Small intestine (tissue), 7 donors: ENCODE measurements at regions not wholly inside any gene's neighbourhood (a gene's known extent, or its start where the extent isn't known, plus 50 kb on each side); places are given as distances from the start of the nearest gene placed in this dataset.

Experiments used
- DNase-seq, 2 donors: peaks; one replicate each; pipeline versions ENCODE4 v3.0.0 to v3.0.0-alpha.2; 2013
- FAIRE-seq: peaks from 2 replicates; lab custom pipeline; 2012; peaks lifted over from hg19 to GRCh38; lab: Jason Lieb, UNC
- H3K27ac ChIP-seq, 3 donors: one replicate each; pipeline ENCODE4 v1.5.1; 2013; ENCODE audit warnings: low read length in 2 of 3, mild to moderate bottlenecking in 2 of 3, control low read depth in 1 of 3, inconsistent platforms in 1 of 3, low read depth in 1 of 3, moderate library complexity in 1 of 3
- H3K27me3 ChIP-seq, 3 donors: one replicate each; pipeline ENCODE4 v1.6.1; 2013; ENCODE audit warnings: low read length in 3 of 3, inconsistent platforms in 1 of 3; ENCODE audit not compliant: control insufficient read depth in 3 of 3, insufficient read depth in 3 of 3
- H3K36me3 ChIP-seq, 3 donors: one replicate each; pipeline ENCODE4 v1.6.1; 2013; ENCODE audit warnings: low read length in 3 of 3, inconsistent platforms in 1 of 3, low read depth in 1 of 3, mild to moderate bottlenecking in 1 of 3, moderate library complexity in 1 of 3; ENCODE audit not compliant: control insufficient read depth in 3 of 3, insufficient read depth in 2 of 3
- H3K4me1 ChIP-seq, 3 donors: one replicate each; pipeline ENCODE4 v1.6.1; 2013; ENCODE audit warnings: low read length in 2 of 3, inconsistent platforms in 1 of 3, low read depth in 1 of 3, mild to moderate bottlenecking in 1 of 3, moderate library complexity in 1 of 3; ENCODE audit not compliant: control insufficient read depth in 3 of 3, insufficient read depth in 2 of 3
- H3K4me3 ChIP-seq, 3 donors: one replicate each; pipeline ENCODE4 v1.5.1; 2013; ENCODE audit warnings: low read length in 3 of 3, control low read depth in 1 of 3, inconsistent platforms in 1 of 3, low read depth in 1 of 3, mild to moderate bottlenecking in 1 of 3, moderate library complexity in 1 of 3
- H3K9me3 ChIP-seq, 2 donors: one replicate each; pipeline ENCODE4 v1.6.1; 2013; ENCODE audit warnings: low read depth in 1 of 2, low read length in 1 of 2; ENCODE audit not compliant: control insufficient read depth in 2 of 2, insufficient read depth in 1 of 2
- WGBS, 3 donors: extraction: QIAGEN DNeasy Blood & Tissue Kit; methylation state at CpG; one replicate each; pipeline ENCODE4 v1.1.7; 2013; 5-methylcytosine and 5-hydroxymethylcytosine counted together
- donor health status: healthy with polysubstance abuse.
- donor health status: control.
- donor health status: control.
- donor health status: Bipolar disorder and iron deficiency.
- donor health status: healthy.

- 80 to 86% (median 82%) methylated on average over 3 of the region's 3 CpGs for WGBS, 3 donors
- FAIRE-seq: no peak
- H3K4me1 ChIP-seq: no peaks in the 10 kb centered on the region
- no peaks in the 10 kb centered on the region for H3K36me3 ChIP-seq
- no peak for DNase-seq
- no peaks in the 10 kb centered on the region for H3K27me3 ChIP-seq
- no peaks in the 10 kb centered on the region for H3K9me3 ChIP-seq
- no peak overlapping the region for H3K4me3 ChIP-seq
- H3K27ac ChIP-seq: no peak overlapping the region
Observed at GRCh38 chr2:155703048-155703447, 629.5 kb downstream of the NR4A2 start.

DNA sequence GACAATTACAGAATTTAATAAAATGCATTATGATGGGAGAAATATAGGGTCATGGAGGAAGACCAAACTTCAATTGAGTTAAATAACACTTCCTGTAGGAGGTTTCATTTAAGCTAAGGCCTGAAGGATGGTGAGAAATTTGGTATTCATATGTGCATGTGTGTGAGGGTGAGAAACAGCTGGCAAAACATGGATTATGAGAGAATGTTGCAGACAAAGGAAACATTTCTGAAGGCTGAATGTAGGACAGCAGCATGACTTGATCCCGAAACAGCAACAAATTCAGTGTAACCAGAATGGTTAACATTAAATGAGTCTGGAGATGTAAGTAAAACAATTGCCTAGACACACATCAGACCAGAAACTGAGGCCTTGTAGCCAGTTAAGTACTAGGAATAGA lies 630.8 kb downstream of the NR4A2 start:
- Histone ChIP-seq H3K36me3 (no peaks in the 10 kb centered on the region), H3K27me3 (no peaks in the 10 kb centered on the region), H3K9me3 (no peaks in the 10 kb centered on the region), H3K4me3 (no peak overlapping the region), H3K27ac (no peak overlapping the region), H3K4me1 (no peaks in the 10 kb centered on the region)
- FAIRE-seq: no peak
- no peak for DNase-seq
- WGBS, 3 donors: 66 to 87% (median 84%) methylated on average over 1 of the region's 1 CpG

GRCh38 chr2:155696571-155696970 lies 636.0 kb downstream of the NR4A2 start:
- Histone ChIP-seq H3K4me3 (no peak overlapping the region), H3K9me3 (no peaks in the 10 kb centered on the region), H3K27ac (no peak overlapping the region), H3K36me3 (no peaks in the 10 kb centered on the region), H3K4me1 (no peaks in the 10 kb centered on the region), H3K27me3 (no peaks in the 10 kb centered on the region)
- DNase-seq (no peak), FAIRE-seq (peak; percentile 33)
- WGBS, 3 donors: 57 to 76% (median 64%) methylated on average over 2 of the region's 2 CpGs

GRCh38 chr2:155695505-155695904 lies 637.0 kb downstream of the NR4A2 start:
- 69 to 82% (median 75%) methylated on average over 2 of the region's 2 CpGs for WGBS, 3 donors
- DNase-seq: no peak
- Histone ChIP-seq H3K27ac (no peak overlapping the region), H3K9me3 (no peaks in the 10 kb centered on the region), H3K36me3 (no peaks in the 10 kb centered on the region), H3K4me1 (no peaks in the 10 kb centered on the region), H3K27me3 (no peaks in the 10 kb centered on the region), H3K4me3 (no peak overlapping the region)
- no peak for FAIRE-seq

GRCh38 chr2:155692856-155693255 lies 639.7 kb downstream of the NR4A2 start:
- no peak overlapping the region for H3K4me3 ChIP-seq
- no peaks in the 10 kb centered on the region for H3K4me1 ChIP-seq
- no peaks in the 10 kb centered on the region for H3K9me3 ChIP-seq
- DNase-seq (no peak), FAIRE-seq (no peak)
- H3K36me3 ChIP-seq: no peaks in the 10 kb centered on the region
- H3K27ac ChIP-seq: no peak overlapping the region
- no peaks in the 10 kb centered on the region for H3K27me3 ChIP-seq

- H3K27ac ChIP-seq: no peak overlapping the region
- DNase-seq (no peak), FAIRE-seq (no peak)
- no peaks in the 10 kb centered on the region for H3K36me3 ChIP-seq
- H3K4me3 ChIP-seq: no peak overlapping the region
- no peaks in the 10 kb centered on the region for H3K27me3 ChIP-seq
- H3K9me3 ChIP-seq: no peaks in the 10 kb centered on the region
- no peaks in the 10 kb centered on the region for H3K4me1 ChIP-seq
Observed at GRCh38 chr2:155692106-155692505, 640.4 kb downstream of the NR4A2 start.

DNA sequence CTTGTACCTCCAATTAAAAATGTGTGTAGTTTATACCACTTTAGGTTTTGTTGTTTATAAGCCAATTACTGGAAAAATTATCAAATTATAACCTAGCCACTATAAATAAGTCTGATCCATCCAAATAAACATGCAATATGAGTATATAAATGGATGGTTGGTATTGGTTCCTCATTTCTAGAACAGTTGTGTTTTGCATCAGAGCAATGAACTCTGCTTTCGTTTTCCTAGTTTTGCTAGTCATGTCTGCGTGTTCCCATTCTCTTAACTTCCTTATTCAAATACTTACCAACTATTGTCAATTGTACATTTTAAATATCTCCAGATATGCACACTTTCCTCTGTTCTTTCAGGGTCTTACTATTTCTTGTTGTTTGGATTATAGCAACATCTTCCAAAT lies 641.7 kb downstream of the NR4A2 start:
- H3K27ac ChIP-seq: no peak overlapping the region
- DNase-seq: no peak
- no peaks in the 10 kb centered on the region for H3K36me3 ChIP-seq
- 62 to 69% (median 64%) methylated on average over 2 of the region's 2 CpGs for WGBS, 3 donors
- H3K9me3 ChIP-seq: no peaks in the 10 kb centered on the region
- no peaks in the 10 kb centered on the region for H3K27me3 ChIP-seq
- no peak overlapping the region for H3K4me3 ChIP-seq
- FAIRE-seq: no peak
- no peaks in the 10 kb centered on the region for H3K4me1 ChIP-seq

DNA sequence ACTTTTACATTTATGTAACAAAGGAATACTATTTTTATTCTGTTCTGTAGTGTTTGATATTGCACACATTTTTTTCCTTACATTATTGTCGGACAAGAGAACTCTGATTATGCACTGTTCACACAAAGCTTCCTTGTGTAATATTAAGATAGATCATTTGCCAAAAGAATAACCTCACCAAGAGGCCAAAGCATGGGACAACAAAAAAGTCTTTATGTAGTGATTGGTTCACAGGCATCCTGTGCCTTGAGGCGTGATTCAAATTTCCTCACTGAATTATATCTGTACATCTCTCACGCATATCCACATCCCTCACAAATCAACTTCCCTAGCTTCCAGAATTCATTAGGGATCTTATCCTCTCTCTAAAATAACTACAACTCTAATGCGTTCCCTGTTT lies 642.7 kb downstream of the NR4A2 start:
- Histone ChIP-seq H3K4me1 (no peaks in the 10 kb centered on the region), H3K27me3 (no peaks in the 10 kb centered on the region), H3K36me3 (no peaks in the 10 kb centered on the region), H3K27ac (no peak overlapping the region), H3K4me3 (no peak overlapping the region), H3K9me3 (no peaks in the 10 kb centered on the region)
- FAIRE-seq (no peak), DNase-seq (no peak)
- 80 to 84% (median 83%) methylated on average over 4 of the region's 4 CpGs for WGBS, 3 donors

DNA sequence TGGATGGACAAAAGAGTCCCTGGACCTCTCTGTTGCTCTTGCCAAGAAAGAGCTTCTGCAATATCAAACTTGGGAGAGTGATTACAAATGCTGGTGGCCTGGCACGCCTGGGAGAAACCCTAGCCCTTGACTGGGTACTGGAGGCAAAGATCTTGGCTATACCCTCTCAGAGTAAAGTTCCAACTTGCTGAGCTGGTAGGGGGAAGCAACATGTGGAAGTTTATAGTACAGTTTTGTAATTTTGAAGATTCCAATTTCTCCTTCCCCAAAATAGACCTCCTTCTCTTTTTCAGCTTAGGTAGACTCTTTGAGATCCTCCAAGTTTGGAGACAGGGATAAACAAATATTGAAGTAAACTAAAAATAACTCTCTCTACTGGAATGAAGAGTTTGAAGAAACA lies 645.3 kb downstream of the NR4A2 start:
- H3K27ac ChIP-seq: no peak overlapping the region
- H3K4me1 ChIP-seq: no peaks in the 10 kb centered on the region
- 68 to 84% (median 81%) methylated on average over 1 of the region's 1 CpG for WGBS, 3 donors
- H3K36me3 ChIP-seq: no peaks in the 10 kb centered on the region
- FAIRE-seq: no peak
- no peaks in the 10 kb centered on the region for H3K27me3 ChIP-seq
- no peak overlapping the region for H3K4me3 ChIP-seq
- no peaks in the 10 kb centered on the region for H3K9me3 ChIP-seq
- DNase-seq: no peak
